CD4-positive, alpha-beta T cell (primary cell): ENCODE measurements at regions not wholly inside any gene's neighbourhood (a gene's known extent, or its start where the extent isn't known, plus 50 kb on each side); places are given as distances from the start of the nearest gene placed in this dataset.

Experiments used
- ATAC-seq: fragments of 200-7000 bp; cut with Tn5 transposase; one replicate; pipeline ENCODE4 v1.10.0; 2022; ENCODE audit warnings: mild to moderate bottlenecking; ENCODE audit not compliant: poor library complexity
- CTCF ChIA-PET: fragments of 350-600 bp; sonication (Branson Sonifier 250); formaldehyde crosslinking; loops from one replicate; lab custom pipeline; 2021; ENCODE audit warnings: antibody characterized with exemption, inconsistent platforms; lab: Charles Lee
- POLR2A ChIA-PET: fragments of 350-600 bp; sonication (Branson Sonifier 250); formaldehyde crosslinking; loops from one replicate; lab custom pipeline; 2021; ENCODE audit warnings: antibody characterized with exemption, inconsistent platforms; lab: Charles Lee
- DNase-seq, 14 experiments: peaks; one replicate each; pipeline ENCODE4 v3.0.0-alpha.2; 2013 to 2020; ENCODE audit warnings: mixed read lengths in 2 of 14
- H3K27ac ChIP-seq, 2 donors: one replicate each; pipeline versions ENCODE4 v1.5.1 to v1.7.0; 2013; ENCODE audit warnings: low read length in 2 of 2, low read depth in 1 of 2, mild to moderate bottlenecking in 1 of 2
- H3K27me3 ChIP-seq, 2 experiments: 1 replicate in 1 of 2; 2 replicates in 1 of 2; pipeline versions ENCODE4 v1.6.1 to v1.7.0; 2013; ENCODE audit warnings: low read length in 2 of 2, control low read depth in 1 of 2, mild to moderate bottlenecking in 1 of 2, moderate library complexity in 1 of 2; ENCODE audit not compliant: insufficient read depth in 2 of 2, control insufficient read depth in 1 of 2
- H3K36me3 ChIP-seq: one replicate; pipeline ENCODE4 v1.6.1; 2013; ENCODE audit warnings: low read length, control low read depth; ENCODE audit not compliant: insufficient read depth
- H3K4me1 ChIP-seq: one replicate; pipeline ENCODE4 v1.6.1; 2013; ENCODE audit warnings: low read length, control low read depth; ENCODE audit not compliant: insufficient read depth
- H3K4me3 ChIP-seq: one replicate; pipeline ENCODE4 v1.5.1; 2013; ENCODE audit warnings: mild to moderate bottlenecking, low read length, moderate library complexity
- H3K9me3 ChIP-seq, 2 experiments: 1 replicate in 1 of 2; 2 replicates in 1 of 2; pipeline versions ENCODE4 v1.6.1 to v1.7.0; 2013; ENCODE audit warnings: low read length in 2 of 2, mild to moderate bottlenecking in 2 of 2, control low read depth in 1 of 2, moderate library complexity in 1 of 2; ENCODE audit not compliant: control insufficient read depth in 1 of 2, insufficient read depth in 1 of 2
- H3K27ac Mint-ChIP-seq: one replicate; pipeline ENCODE4 v1.8.0; 2020; ENCODE audit warnings: mixed read lengths
- H3K27me3 Mint-ChIP-seq: one replicate; pipeline ENCODE4 v1.8.0; 2021; ENCODE audit warnings: mixed read lengths
- H3K36me3 Mint-ChIP-seq: one replicate; pipeline ENCODE4 v1.8.0; 2021; ENCODE audit warnings: low read depth, mixed read lengths
- H3K4me1 Mint-ChIP-seq: one replicate; pipeline ENCODE4 v1.8.0; 2021; ENCODE audit warnings: low read depth, mixed read lengths
- H3K4me3 Mint-ChIP-seq: one replicate; pipeline ENCODE4 v1.8.0; 2020; ENCODE audit warnings: mild to moderate bottlenecking, mixed read lengths
- H3K9me3 Mint-ChIP-seq: one replicate; pipeline ENCODE4 v1.8.0; 2020; ENCODE audit warnings: mixed read lengths
- CTCF ChIP-seq: fragments of 200-600 bp; IDR thresholded peaks from one replicate; pipeline ENCODE4 v1.8.0; 2022; ENCODE audit warnings: antibody characterized with exemption, mild to moderate bottlenecking
- intact Hi-C, 2 experiments: fragments of 100-400 bp; cut with DNase I in 1 of 2; cut with micrococcal nuclease in 1 of 2; formaldehyde crosslinking; loops; one replicate each; pipeline versions ENCODE4 v1.15.1 to v1.9.0; 2023 to 2025; cut with DNase I, micrococcal nuclease

DNA sequence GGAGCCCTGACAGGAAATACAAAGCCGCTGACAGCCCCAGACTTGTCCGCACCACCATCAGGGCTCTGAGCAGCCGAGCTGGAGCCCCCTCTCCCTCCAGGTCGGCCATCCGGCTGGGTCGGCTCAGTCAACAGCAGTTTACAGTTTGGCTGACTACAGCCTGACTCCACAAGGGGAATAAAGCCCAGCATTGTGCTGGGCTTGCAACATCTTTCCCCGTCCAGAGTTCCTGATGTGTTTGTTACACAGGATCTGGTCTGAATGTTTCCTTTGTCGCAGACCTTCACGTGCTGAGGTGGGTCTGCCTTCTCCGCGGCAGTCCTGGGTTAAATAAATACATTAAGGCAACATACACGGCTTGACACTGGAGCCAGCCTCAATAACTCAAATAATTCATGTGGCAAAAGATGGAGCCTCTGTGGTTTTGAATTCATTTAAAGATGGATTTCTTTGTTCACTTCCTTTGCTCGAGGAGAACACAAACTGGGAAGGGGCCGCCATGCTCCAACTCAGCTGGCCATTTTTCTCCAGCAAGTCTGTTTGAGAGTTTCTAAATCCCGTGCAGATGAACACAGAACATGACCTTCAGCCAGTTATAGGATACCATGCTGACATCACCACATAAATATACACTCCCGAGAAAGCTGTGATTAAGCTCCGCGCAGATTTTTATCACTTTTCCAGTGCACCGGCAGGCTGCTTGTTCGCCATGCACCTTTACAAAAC is 192.1 kb downstream of the WDR11 start:
- Mint-ChIP-seq H3K27ac (no peak overlapping the region), H3K4me1 (no peaks in the 10 kb centered on the region), H3K9me3 (peaks cover 3% of the 10 kb centered on the region), H3K36me3 (no peaks in the 10 kb centered on the region), H3K4me3 (no peak overlapping the region), H3K27me3 (no peaks in the 10 kb centered on the region)
- POLR2A ChIA-PET, result no interaction called here
- H3K27ac ChIP-seq, result no peak overlapping the region
- no peak for TF ChIP-seq CTCF
- no peaks in the 10 kb centered on the region for H3K27me3 ChIP-seq
- no peak for DNase-seq
- H3K4me3 ChIP-seq, result no peak overlapping the region
- CTCF ChIA-PET, result no interaction called here
- no peaks in the 10 kb centered on the region for H3K36me3 ChIP-seq
- no peaks in the 10 kb centered on the region for H3K9me3 ChIP-seq
- ATAC-seq, result no peak
- H3K4me1 ChIP-seq, result no peaks in the 10 kb centered on the region
- intact Hi-C loops, result no loop called here

- H3K27ac ChIP-seq, result no peak overlapping the region
- intact Hi-C loops, result no loop called here
- Mint-ChIP-seq H3K9me3 (peaks cover 2% of the 10 kb centered on the region), H3K4me1 (no peaks in the 10 kb centered on the region), H3K27ac (no peak overlapping the region), H3K27me3 (no peaks in the 10 kb centered on the region), H3K36me3 (no peaks in the 10 kb centered on the region), H3K4me3 (no peak overlapping the region)
- ATAC-seq (no peak), DNase-seq (no peak)
- no peaks in the 10 kb centered on the region for H3K9me3 ChIP-seq
- ChIA-PET POLR2A (no interaction called here), CTCF (no interaction called here)
- no peaks in the 10 kb centered on the region for H3K36me3 ChIP-seq
- no peaks in the 10 kb centered on the region for H3K27me3 ChIP-seq
- no peak overlapping the region for H3K4me3 ChIP-seq
- no peak for TF ChIP-seq CTCF
- H3K4me1 ChIP-seq, result no peaks in the 10 kb centered on the region
These were observed 197.6 kb downstream of the WDR11 start for GRCh38 chr10:121048749-121049148.

- Histone ChIP-seq H3K4me3 (no peak overlapping the region), H3K27ac (no peak overlapping the region), H3K36me3 (no peaks in the 10 kb centered on the region), H3K27me3 (no peaks in the 10 kb centered on the region), H3K4me1 (no peaks in the 10 kb centered on the region), H3K9me3 (peaks cover 0 to 5% of the 10 kb centered on the region in 2 experiments)
- no peaks in the 10 kb centered on the region for H3K4me1 Mint-ChIP-seq
- H3K27me3 Mint-ChIP-seq, result no peaks in the 10 kb centered on the region
- H3K4me3 Mint-ChIP-seq, result no peak overlapping the region
- POLR2A ChIA-PET, result no interaction called here
- H3K36me3 Mint-ChIP-seq, result no peaks in the 10 kb centered on the region
- CTCF ChIA-PET, result no interaction called here
- H3K9me3 Mint-ChIP-seq, result peaks cover 2% of the 10 kb centered on the region
- no peak for TF ChIP-seq CTCF
- no peak overlapping the region for H3K27ac Mint-ChIP-seq
- DNase-seq (no peak), ATAC-seq (no peak)
- intact Hi-C loops, result no loop called here
These were observed 198.3 kb downstream of the WDR11 start for GRCh38 chr10:121049489-121049888.
